Ovary (tissue), 7 donors: ENCODE measurements at regions not wholly inside any gene's neighbourhood (a gene's known extent, or its start where the extent isn't known, plus 50 kb on each side); places are given as distances from the start of the nearest gene placed in this dataset.

Experiments used
- DNase-seq, 5 donors: peaks; one replicate each; pipeline ENCODE4 v3.0.0-alpha.2; 2019 to 2020
- H3K27ac ChIP-seq, 2 donors: fragments of 200-600 bp; one replicate each; pipeline versions ENCODE4 v1.5.1 to v1.8.0; 2019 to 2022
- H3K27me3 ChIP-seq: fragments of 200-600 bp; one replicate; pipeline ENCODE4 v1.8.0; 2022
- H3K36me3 ChIP-seq: fragments of 200-600 bp; sonication (generic); one replicate; pipeline ENCODE4 v1.5.1; 2019
- H3K4me1 ChIP-seq: one replicate; pipeline ENCODE4 v1.8.1; 2013; ENCODE audit warnings: mild to moderate bottlenecking, moderate library complexity; ENCODE audit not compliant: insufficient read depth
- H3K4me3 ChIP-seq: fragments of 200-600 bp; sonication (generic); one replicate; pipeline ENCODE4 v1.5.1; 2017
- H3K9me3 ChIP-seq, 2 donors: fragments of 200-600 bp in 1 of 2; sonication (generic) in 1 of 2; one replicate each; pipeline versions ENCODE4 v1.5.1 to v1.8.1; 2013 to 2019; ENCODE audit warnings: mild to moderate bottlenecking in 1 of 2, moderate library complexity in 1 of 2
- EP300 ChIP-seq: sonication (generic); formaldehyde crosslinking; IDR thresholded peaks from one replicate; pipeline ENCODE4 v1.6.1; 2017; ENCODE audit warnings: antibody characterized with exemption
- POLR2A ChIP-seq: fragments of 450-650 bp; IDR thresholded peaks from one replicate; pipeline ENCODE4 v1.6.1; 2017; ENCODE audit warnings: antibody characterized with exemption, mild to moderate bottlenecking, moderate library complexity
- WGBS, 3 donors: extraction: QIAGEN DNeasy Blood & Tissue Kit in 1 of 3; methylation state at CpG; one replicate each; pipeline versions ENCODE4 v1.1.5 to v1.1.7; 2013 to 2017; 5-methylcytosine and 5-hydroxymethylcytosine counted together
- intact Hi-C, 4 donors: fragments of 100-400 bp; cut with DNase I; formaldehyde crosslinking; loops; one replicate each; pipeline versions ENCODE4 v1.11.0 to v1.15.1; 2022 to 2023
- TF ChIP-seq, protein P1 (sequence below), 3 donors: fragments of 450-650 bp in 2 of 3; fragments of 200-600 bp in 1 of 3; IDR thresholded peaks; one replicate each; pipeline versions ENCODE4 v1.5.1 to v1.8.0; 2016 to 2022; ENCODE audit warnings: antibody characterized with exemption in 3 of 3, mild to moderate bottlenecking in 1 of 3
- donor health status: DM: no; HTN: no; CAD: no; lungs with moderate emphysema.
- donor health status: DM: no; HTN: no; CAD: no.
- donor health status: Bipolar disorder and iron deficiency.
- donor health status: DM: no; HTN: no; CAD: no.
- donor health status: DM: yes; HTN: yes; CAD: no.

DNA sequence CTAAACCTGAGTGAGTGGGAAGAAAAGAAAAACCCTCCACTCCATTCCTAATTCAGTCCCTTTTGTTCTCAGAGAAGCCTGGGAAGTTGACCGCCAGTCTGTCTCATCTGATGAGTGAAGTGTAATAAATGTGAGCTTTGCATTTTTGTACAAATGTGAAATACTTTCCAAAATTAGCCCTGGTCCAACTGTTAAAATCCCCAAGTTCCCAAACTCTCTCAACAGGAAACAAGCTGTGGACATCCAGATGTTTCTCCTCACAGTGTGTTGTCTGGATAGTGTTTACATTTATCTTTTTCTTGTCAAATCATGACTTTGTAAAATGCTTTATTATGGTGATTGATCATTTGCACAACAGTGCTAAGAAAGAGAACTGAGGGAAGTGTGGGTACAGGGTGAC, 145.1 kb downstream of the TM2D1 start:
- Histone ChIP-seq H3K27ac (no peak overlapping the region), H3K36me3 (no peaks in the 10 kb centered on the region), H3K4me3 (no peak overlapping the region), H3K9me3 (no peaks in the 10 kb centered on the region), H3K27me3 (no peaks in the 10 kb centered on the region), H3K4me1 (no peaks in the 10 kb centered on the region)
- WGBS, 3 donors = 73 to 86% (median 82%) methylated on average over 1 of the region's 1 CpG
- intact Hi-C loops = no loop called here
- DNase-seq = no peak
- TF ChIP-seq EP300 (no peak), POLR2A (no peak)
- TF ChIP-seq, protein P1, sequence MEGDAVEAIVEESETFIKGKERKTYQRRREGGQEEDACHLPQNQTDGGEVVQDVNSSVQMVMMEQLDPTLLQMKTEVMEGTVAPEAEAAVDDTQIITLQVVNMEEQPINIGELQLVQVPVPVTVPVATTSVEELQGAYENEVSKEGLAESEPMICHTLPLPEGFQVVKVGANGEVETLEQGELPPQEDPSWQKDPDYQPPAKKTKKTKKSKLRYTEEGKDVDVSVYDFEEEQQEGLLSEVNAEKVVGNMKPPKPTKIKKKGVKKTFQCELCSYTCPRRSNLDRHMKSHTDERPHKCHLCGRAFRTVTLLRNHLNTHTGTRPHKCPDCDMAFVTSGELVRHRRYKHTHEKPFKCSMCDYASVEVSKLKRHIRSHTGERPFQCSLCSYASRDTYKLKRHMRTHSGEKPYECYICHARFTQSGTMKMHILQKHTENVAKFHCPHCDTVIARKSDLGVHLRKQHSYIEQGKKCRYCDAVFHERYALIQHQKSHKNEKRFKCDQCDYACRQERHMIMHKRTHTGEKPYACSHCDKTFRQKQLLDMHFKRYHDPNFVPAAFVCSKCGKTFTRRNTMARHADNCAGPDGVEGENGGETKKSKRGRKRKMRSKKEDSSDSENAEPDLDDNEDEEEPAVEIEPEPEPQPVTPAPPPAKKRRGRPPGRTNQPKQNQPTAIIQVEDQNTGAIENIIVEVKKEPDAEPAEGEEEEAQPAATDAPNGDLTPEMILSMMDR (IDR thresholded peaks at IDR 0.05) = no peak

DNA sequence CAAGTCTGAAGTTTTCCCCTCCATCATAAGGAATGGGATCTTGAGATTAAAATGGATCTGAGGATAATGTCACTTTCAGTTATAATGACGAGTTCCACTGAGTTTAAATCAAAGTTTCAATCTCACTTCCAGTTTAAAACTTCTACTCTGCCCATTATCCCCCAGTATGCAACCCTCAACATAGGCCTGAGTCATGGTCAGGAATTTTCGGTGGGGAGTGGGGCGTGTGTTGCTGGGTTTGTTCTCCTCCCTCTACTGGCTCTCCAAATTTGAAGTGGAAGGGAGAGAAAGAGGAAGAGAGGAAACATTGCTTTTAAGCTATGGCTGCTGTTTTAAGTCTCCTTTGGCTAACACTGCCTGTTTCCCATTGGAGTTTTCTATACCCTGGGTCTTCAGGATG, 152.9 kb downstream of the TM2D1 start:
- TF ChIP-seq EP300 = no peak
- TF ChIP-seq, protein P1 (IDR thresholded peaks at IDR 0.05) = no peak
- TF ChIP-seq POLR2A = no peak
- Histone ChIP-seq H3K36me3 (no peaks in the 10 kb centered on the region), H3K9me3 (no peaks in the 10 kb centered on the region), H3K27ac (no peak overlapping the region), H3K4me1 (no peaks in the 10 kb centered on the region), H3K27me3 (no peaks in the 10 kb centered on the region), H3K4me3 (no peak overlapping the region)
- 81 to 94% (median 89%) methylated on average over 3 of the region's 3 CpGs for WGBS, 3 donors
- intact Hi-C loops = no loop called here
- DNase-seq = no peak

GRCh38 chr1:61570191-61570590, 154.8 kb downstream of the TM2D1 start:
- Histone ChIP-seq H3K9me3 (no peaks in the 10 kb centered on the region), H3K4me1 (no peaks in the 10 kb centered on the region), H3K4me3 (no peak overlapping the region), H3K27me3 (no peaks in the 10 kb centered on the region), H3K27ac (no peak overlapping the region), H3K36me3 (no peaks in the 10 kb centered on the region)
- no peak for TF ChIP-seq EP300
- TF ChIP-seq, protein P1 (IDR thresholded peaks at IDR 0.05) = no peak
- TF ChIP-seq POLR2A = no peak
- WGBS, 3 donors = 86 to 92% (median 90%) methylated on average over 1 of the region's 1 CpG
- no peak for DNase-seq
- intact Hi-C loops = no loop called here

- H3K27me3 ChIP-seq = no peaks in the 10 kb centered on the region
- intact Hi-C loops = no loop called here
- H3K9me3 ChIP-seq = no peaks in the 10 kb centered on the region
- TF ChIP-seq EP300 = no peak
- TF ChIP-seq, protein P1 (IDR thresholded peaks at IDR 0.05) = no peak
- no peak for TF ChIP-seq POLR2A
- WGBS, 3 donors = 38 to 61% (median 50%) methylated on average over 2 of the region's 2 CpGs
- H3K27ac ChIP-seq = no peak overlapping the region
- H3K4me1 ChIP-seq = no peaks in the 10 kb centered on the region
- no peak for DNase-seq
- no peaks in the 10 kb centered on the region for H3K36me3 ChIP-seq
- no peak overlapping the region for H3K4me3 ChIP-seq
These were observed 155.7 kb downstream of the TM2D1 start for GRCh38 chr1:61569303-61569621.
